ENCODE measurements at regions not wholly inside any gene's neighbourhood (a gene's known extent, or its start where the extent isn't known, plus 50 kb on each side); places are given as distances from the start of the nearest gene placed in this dataset.

DNA sequence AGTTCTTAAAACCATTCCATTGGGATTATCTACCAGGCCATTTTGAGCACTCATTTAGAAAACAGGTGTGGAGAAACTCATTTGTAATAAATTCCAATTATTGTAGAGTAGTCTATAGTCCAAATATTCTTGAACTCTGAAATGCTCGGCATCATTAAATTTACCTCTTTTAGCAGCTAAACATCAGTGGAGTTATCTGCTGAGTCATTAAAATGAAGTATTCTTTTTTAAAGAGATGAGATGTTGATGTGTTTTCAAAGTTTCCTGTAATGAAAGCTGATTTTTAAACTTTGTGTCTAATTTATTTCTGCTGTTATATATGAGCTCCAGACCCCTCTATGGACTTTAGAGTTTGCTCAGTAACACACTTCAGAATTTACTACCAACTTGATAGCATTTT, 1635.2 kb downstream of the SUCLG1 start:
- WGBS, 2 donors, result 82 to 93% methylated on average over 1 of the region's 1 CpG
- ATAC-seq (ENCODE audit: low FRiP score in 2 of 2) (no peak), DNase-seq (no peak)
- Histone ChIP-seq H3K27ac (no peak overlapping the region), H3K4me3 (no peak overlapping the region), H3K36me3 (no peaks in the 10 kb centered on the region), H3K27me3 (no peaks in the 10 kb centered on the region), H3K9me3 (no peaks in the 10 kb centered on the region), H3K4me1 (no peaks in the 10 kb centered on the region)
- TF ChIP-seq POLR2A (IDR thresholded peaks at IDR 0.05) (no peak), EP300 (IDR thresholded peaks at IDR 0.05) (no peak), POLR2AphosphoS5 (IDR thresholded peaks at IDR 0.05) (no peak)
- TF ChIP-seq, protein P1, sequence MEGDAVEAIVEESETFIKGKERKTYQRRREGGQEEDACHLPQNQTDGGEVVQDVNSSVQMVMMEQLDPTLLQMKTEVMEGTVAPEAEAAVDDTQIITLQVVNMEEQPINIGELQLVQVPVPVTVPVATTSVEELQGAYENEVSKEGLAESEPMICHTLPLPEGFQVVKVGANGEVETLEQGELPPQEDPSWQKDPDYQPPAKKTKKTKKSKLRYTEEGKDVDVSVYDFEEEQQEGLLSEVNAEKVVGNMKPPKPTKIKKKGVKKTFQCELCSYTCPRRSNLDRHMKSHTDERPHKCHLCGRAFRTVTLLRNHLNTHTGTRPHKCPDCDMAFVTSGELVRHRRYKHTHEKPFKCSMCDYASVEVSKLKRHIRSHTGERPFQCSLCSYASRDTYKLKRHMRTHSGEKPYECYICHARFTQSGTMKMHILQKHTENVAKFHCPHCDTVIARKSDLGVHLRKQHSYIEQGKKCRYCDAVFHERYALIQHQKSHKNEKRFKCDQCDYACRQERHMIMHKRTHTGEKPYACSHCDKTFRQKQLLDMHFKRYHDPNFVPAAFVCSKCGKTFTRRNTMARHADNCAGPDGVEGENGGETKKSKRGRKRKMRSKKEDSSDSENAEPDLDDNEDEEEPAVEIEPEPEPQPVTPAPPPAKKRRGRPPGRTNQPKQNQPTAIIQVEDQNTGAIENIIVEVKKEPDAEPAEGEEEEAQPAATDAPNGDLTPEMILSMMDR (IDR thresholded peaks at IDR 0.05), result no peak

DNA sequence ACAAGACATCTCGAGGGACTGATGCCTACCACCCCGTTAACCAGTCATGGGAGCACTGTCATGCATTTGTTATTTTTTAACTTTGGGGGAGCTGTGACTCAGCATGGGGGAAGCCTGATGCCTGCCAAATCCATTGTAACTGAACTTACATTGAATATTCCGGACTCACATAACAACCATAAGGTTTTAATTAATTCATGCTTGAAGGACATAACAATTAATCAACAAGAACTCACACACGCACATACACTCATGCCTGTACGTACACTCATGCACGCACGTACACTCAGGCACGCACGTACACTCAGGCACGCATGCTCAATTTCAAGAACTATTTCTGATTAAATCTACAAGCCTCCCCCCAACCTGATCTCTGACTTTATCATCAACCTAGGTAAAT, 1639.1 kb downstream of the SUCLG1 start:
- TF ChIP-seq POLR2AphosphoS5 (IDR thresholded peaks at IDR 0.05), result no peak
- TF ChIP-seq, protein P1 (IDR thresholded peaks at IDR 0.05), result no peak
- no peak for TF ChIP-seq EP300 (IDR thresholded peaks at IDR 0.05)
- no peak for TF ChIP-seq POLR2A (IDR thresholded peaks at IDR 0.05)
- Histone ChIP-seq H3K27me3 (no peaks in the 10 kb centered on the region), H3K4me1 (no peaks in the 10 kb centered on the region), H3K9me3 (no peaks in the 10 kb centered on the region), H3K4me3 (no peak overlapping the region), H3K36me3 (no peaks in the 10 kb centered on the region), H3K27ac (no peak overlapping the region)
- 91 to 96% methylated on average over 10 of the region's 10 CpGs for WGBS, 2 donors
- DNase-seq (no peak), ATAC-seq (ENCODE audit: low FRiP score in 2 of 2) (no peak)

DNA sequence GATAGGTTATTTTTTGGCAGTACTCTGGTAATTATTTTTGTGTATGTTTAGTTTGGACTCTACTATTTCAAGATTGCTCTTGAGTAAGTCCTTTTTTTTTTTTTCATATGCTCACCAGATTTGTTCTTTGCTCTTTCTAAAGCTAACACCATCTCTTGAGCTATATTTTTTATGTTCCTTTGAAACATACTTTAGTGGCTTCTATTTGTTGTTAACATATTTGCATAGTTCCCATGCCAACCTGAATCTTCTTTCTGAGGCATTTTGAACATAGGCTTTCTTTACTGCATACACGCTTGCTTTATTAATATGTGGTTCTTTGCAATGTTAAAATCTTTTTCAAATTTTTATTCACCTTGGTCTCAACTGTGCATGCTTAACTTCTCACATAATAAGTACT, 1644.9 kb downstream of the SUCLG1 start:
- H3K4me1 ChIP-seq, result no peaks in the 10 kb centered on the region
- TF ChIP-seq EP300 (IDR thresholded peaks at IDR 0.05) (no peak), POLR2AphosphoS5 (IDR thresholded peaks at IDR 0.05) (no peak), POLR2A (IDR thresholded peaks at IDR 0.05) (no peak)
- TF ChIP-seq, protein P1 (IDR thresholded peaks at IDR 0.05), result no peak
- DNase-seq, result no peak
- H3K27ac ChIP-seq, result no peak overlapping the region
- H3K27me3 ChIP-seq, result no peaks in the 10 kb centered on the region
- ATAC-seq (ENCODE audit: low FRiP score in 2 of 2), result no peak
- H3K36me3 ChIP-seq, result no peaks in the 10 kb centered on the region
- no peak overlapping the region for H3K4me3 ChIP-seq
- no peaks in the 10 kb centered on the region for H3K9me3 ChIP-seq
- 86 to 91% methylated on average over 1 of the region's 1 CpG for WGBS, 2 donors

DNA sequence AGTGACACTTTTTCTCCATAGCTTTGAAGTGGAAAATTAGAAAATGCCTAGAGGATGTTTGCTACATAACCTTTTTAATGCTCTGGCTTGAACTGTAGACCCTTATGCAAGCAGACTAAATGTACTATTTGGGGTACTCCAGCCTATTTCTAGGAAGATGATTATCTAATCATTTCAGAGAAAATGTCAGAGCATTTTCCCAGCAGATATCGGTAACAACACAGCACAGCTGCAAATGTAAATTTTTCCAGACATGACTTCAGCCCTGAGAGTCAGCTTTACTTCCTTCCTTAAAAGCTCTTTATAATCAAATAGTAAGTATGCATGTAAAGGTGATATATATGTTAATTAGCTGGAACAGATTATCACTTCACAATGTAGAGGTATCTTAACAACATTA, 1647.1 kb downstream of the SUCLG1 start:
- no peak overlapping the region for H3K27ac ChIP-seq
- no peaks in the 10 kb centered on the region for H3K9me3 ChIP-seq
- no peak for ATAC-seq (ENCODE audit: low FRiP score in 2 of 2)
- no peak for DNase-seq
- WGBS, 2 donors, result 32 to 52% methylated on average over 1 of the region's 1 CpG
- no peaks in the 10 kb centered on the region for H3K36me3 ChIP-seq
- no peak overlapping the region for H3K4me3 ChIP-seq
- no peaks in the 10 kb centered on the region for H3K27me3 ChIP-seq
- TF ChIP-seq, protein P1 (IDR thresholded peaks at IDR 0.05), result no peak
- TF ChIP-seq POLR2A (IDR thresholded peaks at IDR 0.05) (no peak), EP300 (IDR thresholded peaks at IDR 0.05) (no peak), POLR2AphosphoS5 (IDR thresholded peaks at IDR 0.05) (no peak)
- no peaks in the 10 kb centered on the region for H3K4me1 ChIP-seq

GRCh38 chr2:82803307-82803706, 1655.8 kb downstream of the SUCLG1 start:
- Histone ChIP-seq H3K4me1 (no peaks in the 10 kb centered on the region), H3K27ac (no peak overlapping the region), H3K27me3 (no peaks in the 10 kb centered on the region), H3K36me3 (no peaks in the 10 kb centered on the region), H3K4me3 (no peak overlapping the region), H3K9me3 (peaks cover 0 to 18% (median 5%) of the 10 kb centered on the region in 4 donors)
- 92% methylated on average over 2 of the region's 2 CpGs; no CpG with 5 or more reads in 1 of the 2 donors for WGBS, 2 donors
- ATAC-seq (ENCODE audit: low FRiP score in 2 of 2), result no peak
- peak in 1 of 2 donors; percentile 6 for DNase-seq
- TF ChIP-seq, protein P1 (IDR thresholded peaks at IDR 0.05), result no peak
- TF ChIP-seq POLR2A (IDR thresholded peaks at IDR 0.05) (no peak), POLR2AphosphoS5 (IDR thresholded peaks at IDR 0.05) (no peak), EP300 (IDR thresholded peaks at IDR 0.05) (no peak)

Data from upper lobe of left lung (tissue), 6 donors.